ENCODE measurements at regions not wholly inside any gene's neighbourhood (a gene's known extent, or its start where the extent isn't known, plus 50 kb on each side); places are given as distances from the start of the nearest gene placed in this dataset.

- H3K4me3 ChIP-seq (replicated peaks; ENCODE audit: low read depth, low read length): no peak overlapping the region
- TF ChIP-seq CTCF (IDR thresholded peaks at IDR 0.05; ENCODE audit: low read depth, low read length, missing control alignments): no peak
- DNase-seq (ENCODE audit: extremely low read depth, low read depth): no peak
Measured at GRCh38 chr1:2936559-2937515, 84.4 kb upstream of the ACTRT2 start.

GRCh38 chr1:2937805-2938204 lies 83.5 kb upstream of the ACTRT2 start:
- no peak for TF ChIP-seq CTCF (IDR thresholded peaks at IDR 0.05; ENCODE audit: low read depth, low read length, missing control alignments)
- no peak for DNase-seq (ENCODE audit: extremely low read depth, low read depth)
- H3K4me3 ChIP-seq (replicated peaks; ENCODE audit: low read depth, low read length): no peak overlapping the region

- DNase-seq (ENCODE audit: extremely low read depth, low read depth): no peak
- no peak for TF ChIP-seq CTCF (IDR thresholded peaks at IDR 0.05; ENCODE audit: low read depth, low read length, missing control alignments)
- no peak overlapping the region for H3K4me3 ChIP-seq (replicated peaks; ENCODE audit: low read depth, low read length)
Measured at GRCh38 chr1:2939041-2939552, 82.2 kb upstream of the ACTRT2 start.

- no peak overlapping the region for H3K4me3 ChIP-seq (replicated peaks; ENCODE audit: low read depth, low read length)
- TF ChIP-seq CTCF (IDR thresholded peaks at IDR 0.05; ENCODE audit: low read depth, low read length, missing control alignments): no peak
- no peak for DNase-seq (ENCODE audit: extremely low read depth, low read depth)
Measured at GRCh38 chr1:2940178-2940577, 81.1 kb upstream of the ACTRT2 start.

GRCh38 chr1:2941040-2941439 lies 80.2 kb upstream of the ACTRT2 start:
- no peak for TF ChIP-seq CTCF (IDR thresholded peaks at IDR 0.05; ENCODE audit: low read depth, low read length, missing control alignments)
- no peak for DNase-seq (ENCODE audit: extremely low read depth, low read depth)
- H3K4me3 ChIP-seq (replicated peaks; ENCODE audit: low read depth, low read length): no peak overlapping the region

- DNase-seq (ENCODE audit: extremely low read depth, low read depth): no peak
- TF ChIP-seq CTCF (IDR thresholded peaks at IDR 0.05; ENCODE audit: low read depth, low read length, missing control alignments): no peak
- H3K4me3 ChIP-seq (replicated peaks; ENCODE audit: low read depth, low read length): no peak overlapping the region
Measured at GRCh38 chr1:2941907-2942306, 79.4 kb upstream of the ACTRT2 start.

All from HFF-Myc (cell line).